Astrocyte of the hippocampus (primary cell): ENCODE measurements at regions not wholly inside any gene's neighbourhood (a gene's known extent, or its start where the extent isn't known, plus 50 kb on each side); places are given as distances from the start of the nearest gene placed in this dataset.
"Not testable (repeated sequence)": the region's sequence is repeated elsewhere in the genome, so short reads cannot be mapped to it uniquely, and the experiment has no call there.

Experiments used
- DNase-seq: peaks from one replicate; pipeline ENCODE4 v3.0.0; 2011; ENCODE audit warnings: low read depth, low spot score

DNA sequence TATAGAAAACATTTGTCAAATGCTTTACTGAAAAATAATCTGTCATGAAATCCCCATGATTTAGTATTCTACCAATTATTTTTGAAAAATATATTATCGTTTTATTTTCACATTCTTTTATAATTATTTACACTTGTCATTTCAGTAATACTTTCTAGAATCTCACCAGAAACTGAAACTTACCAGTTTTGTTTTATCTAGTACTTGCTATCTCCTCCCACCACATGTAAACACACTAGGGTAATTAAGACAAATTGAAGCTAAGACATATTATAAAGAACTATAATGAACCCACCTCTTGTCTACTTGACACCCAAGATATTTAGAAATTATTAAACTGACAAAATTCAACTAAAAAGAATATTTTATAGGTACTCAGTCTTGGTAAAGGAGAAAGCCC lies 51.5 kb upstream of the GRM3 start:
- DNase-seq: no peak

DNA sequence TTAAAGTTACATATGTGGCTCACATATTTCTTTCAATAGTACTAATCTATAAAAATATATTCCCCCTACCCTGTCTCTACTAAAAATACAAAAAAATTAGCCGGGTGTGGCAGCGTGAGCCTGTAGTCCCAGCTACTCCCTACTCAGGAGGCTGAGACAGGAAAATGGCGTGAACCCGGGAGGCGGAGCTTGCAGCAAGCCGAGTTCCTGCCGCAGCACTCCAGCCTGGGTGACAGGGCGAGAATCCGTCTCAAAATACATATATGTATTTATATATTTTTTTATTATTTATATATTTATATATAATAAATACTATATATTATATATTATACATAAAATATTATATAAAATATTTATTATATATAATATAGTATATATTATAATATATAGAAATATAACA lies 69.7 kb upstream of the GRM3 start:
- DNase-seq: no peak

DNA sequence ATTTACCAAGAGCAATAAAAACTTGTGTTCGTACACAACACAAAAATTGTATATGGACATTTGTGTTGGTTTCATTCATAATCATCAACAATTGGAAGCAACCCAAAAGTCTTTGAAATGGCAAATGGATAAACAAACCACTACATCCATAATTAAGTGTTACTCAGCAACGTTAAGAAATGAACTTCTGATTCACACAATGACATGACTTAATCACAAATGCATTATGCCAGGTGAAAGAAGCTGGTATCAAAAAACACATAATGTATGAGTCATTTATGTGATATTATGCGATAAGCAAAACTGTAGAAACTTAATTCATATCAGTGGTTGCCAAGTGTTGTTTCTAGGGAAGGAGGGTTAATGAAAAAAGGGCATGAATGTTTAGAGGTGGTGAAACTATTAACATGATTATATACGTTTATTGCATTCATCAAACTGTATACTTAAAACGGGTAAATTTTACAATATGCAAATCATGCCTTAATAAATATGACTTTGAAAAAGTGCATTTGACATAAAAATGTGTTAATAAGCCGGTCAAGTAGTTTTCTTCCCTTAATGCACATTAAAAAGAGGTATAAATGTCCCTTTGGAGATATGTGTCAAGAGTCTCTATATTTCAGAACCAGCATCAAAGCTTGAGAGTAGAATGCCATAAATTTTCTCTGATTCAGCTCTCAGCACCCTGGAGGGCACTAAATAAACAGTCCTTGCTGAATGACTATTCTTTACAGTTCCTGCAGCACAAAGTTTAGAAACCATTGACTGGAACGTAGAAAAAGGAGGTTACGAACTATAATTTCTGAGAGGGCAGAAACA lies 84.8 kb upstream of the GRM3 start:
- DNase-seq: peak; percentile 1

DNA sequence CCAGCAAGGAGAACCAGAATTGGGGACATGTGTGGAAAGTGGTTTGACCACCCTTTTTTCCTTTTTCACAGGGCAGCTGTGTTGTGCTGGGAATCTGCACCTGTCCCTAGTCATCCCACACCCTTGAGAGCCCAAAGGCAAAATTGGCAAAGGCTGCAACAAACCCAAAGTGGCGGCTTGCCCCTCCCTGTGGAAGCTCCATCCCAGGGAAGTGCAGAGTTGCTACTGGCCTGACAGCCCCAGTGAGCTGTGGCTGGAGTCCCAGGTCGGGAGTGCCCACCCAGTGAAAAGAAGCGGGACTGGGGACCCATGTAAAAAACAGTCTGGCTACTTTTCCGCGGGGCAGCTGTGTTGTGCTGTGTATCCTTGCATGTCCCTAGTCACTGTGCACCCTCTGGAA lies 109.1 kb upstream of the GRM3 start:
- DNase-seq: no peak

DNA sequence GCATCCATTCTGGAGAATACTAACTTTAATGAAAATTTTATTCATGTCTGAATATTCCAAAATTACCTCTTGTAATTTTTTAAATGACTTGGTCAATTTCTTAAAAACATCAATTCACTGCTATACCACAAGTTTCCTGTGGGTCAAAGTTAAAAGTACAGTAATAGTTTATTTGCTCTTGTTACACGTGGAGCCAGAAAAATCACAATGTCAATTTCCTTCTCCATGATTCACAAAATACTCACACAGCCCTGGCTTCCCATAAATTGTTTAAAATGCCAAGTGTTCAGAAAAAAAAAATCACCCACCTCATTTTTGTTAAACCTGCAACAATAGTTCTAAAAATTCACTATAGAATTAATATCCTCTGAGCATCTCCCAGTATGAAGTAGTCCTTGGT lies 139.5 kb upstream of the GRM3 start:
- DNase-seq: no peak

DNA sequence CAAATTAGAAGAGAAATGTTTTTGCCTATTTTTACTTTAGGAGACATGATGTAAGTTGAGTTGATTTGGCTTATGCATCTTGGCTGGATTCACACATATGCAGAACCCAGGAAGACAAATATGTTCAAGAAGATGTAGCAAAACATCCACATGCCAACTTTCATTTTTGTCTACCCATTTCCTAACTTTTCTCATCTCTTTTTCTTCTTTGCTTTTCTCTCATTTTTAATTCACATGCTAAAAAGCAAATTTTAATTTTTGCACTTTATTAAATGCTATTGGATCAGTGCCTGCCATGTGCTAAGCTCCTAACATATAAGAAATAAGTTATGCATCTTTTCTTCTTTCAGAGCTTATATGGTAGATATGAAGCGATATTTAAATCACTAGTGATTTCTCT lies 143.7 kb upstream of the GRM3 start:
- DNase-seq: no peak

DNA sequence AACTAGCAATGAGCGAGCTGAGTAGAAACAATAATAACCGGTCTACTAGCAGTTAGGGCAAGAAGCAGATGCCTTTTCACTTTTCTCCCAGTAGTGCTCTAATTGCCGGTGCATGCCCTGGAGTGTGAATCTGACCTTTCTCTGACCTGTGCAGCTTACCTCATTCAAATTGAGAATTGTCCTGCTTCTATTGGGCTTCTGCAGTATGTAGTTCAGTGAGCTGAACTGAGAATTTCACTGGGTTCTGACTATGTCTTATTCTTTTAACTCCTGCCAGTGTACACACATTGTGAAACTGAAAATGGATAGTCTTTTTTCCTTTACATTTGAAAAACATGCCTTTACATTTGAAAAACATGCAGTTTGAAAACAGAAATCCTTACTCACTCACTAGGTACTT lies 157.9 kb upstream of the GRM3 start:
- DNase-seq: no peak

DNA sequence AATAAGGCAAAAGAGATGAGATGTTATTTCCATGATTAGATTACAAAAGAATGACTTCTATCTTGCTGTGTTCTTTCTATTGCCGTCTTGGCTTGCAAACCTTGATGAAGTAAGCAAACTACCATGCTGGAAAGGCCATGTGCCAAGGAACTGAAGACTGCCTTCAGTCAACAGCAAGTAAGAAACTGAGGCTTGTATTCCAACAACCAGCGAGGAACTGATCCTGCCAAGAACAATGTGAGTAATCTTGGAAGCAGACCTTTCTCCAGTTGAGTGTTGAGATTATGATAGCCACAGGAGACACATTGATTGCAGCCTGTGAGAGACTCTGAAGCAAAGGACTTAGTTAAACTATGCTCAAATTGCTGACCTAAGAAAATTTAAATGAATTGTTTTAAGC lies 164.6 kb upstream of the GRM3 start:
- no peak for DNase-seq

- no peak for DNase-seq
Measured at GRCh38 chr7:86477343-86477935, 166.3 kb upstream of the GRM3 start.

DNA sequence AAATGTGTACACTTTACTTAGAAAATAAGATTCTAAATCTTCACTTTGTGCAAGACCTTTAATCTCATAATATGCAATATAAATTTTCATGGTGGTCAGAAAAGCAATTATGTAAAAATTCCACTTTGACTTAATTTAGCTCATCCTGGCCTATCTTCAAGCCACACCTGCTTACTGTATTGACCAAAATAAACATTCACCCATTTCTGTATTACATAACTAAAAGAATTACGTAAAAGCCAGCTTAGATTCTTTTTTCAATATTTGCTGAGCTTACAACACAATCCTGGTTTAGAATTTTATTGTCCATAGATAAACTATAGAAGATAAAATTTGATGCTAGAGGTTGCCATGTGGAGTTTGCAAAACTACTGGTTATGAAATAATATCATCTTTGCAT lies 172.9 kb upstream of the GRM3 start:
- no peak for DNase-seq

GRCh38 chr7:86469680-86470295 lies 173.9 kb upstream of the GRM3 start:
- DNase-seq: peak; percentile 79

DNA sequence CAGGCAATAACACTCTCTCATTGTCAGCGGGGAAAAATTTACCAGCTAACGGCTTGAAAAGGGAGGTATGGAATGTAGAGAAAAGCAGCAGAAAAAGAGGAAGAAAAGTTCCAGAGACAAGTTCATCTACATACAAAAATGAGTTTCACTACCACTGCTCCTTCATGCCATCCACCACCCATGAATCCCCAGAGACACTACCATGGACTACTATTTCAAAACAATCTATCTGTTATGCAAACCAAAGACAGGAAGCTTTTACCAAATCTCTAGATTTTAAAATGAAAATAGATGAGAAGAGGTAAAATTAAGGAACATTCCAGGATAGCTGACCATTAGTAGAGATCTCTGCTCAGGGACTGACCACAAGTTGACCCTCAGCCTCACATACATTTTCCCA lies 189.0 kb upstream of the GRM3 start:
- no peak for DNase-seq

- DNase-seq: no peak
Measured at GRCh38 chr7:86453454-86453853, 190.3 kb upstream of the GRM3 start.

GRCh38 chr7:86448856-86449255 lies 194.9 kb upstream of the GRM3 start:
- no peak for DNase-seq

- no peak for DNase-seq
Measured at GRCh38 chr7:86445285-86445684, 198.4 kb upstream of the GRM3 start.

- no peak for DNase-seq
Measured at GRCh38 chr7:86444245-86444644, 199.5 kb upstream of the GRM3 start.

- not testable (repeated sequence) for DNase-seq
Measured at GRCh38 chr7:86440420-86440819, 203.3 kb upstream of the GRM3 start.

DNA sequence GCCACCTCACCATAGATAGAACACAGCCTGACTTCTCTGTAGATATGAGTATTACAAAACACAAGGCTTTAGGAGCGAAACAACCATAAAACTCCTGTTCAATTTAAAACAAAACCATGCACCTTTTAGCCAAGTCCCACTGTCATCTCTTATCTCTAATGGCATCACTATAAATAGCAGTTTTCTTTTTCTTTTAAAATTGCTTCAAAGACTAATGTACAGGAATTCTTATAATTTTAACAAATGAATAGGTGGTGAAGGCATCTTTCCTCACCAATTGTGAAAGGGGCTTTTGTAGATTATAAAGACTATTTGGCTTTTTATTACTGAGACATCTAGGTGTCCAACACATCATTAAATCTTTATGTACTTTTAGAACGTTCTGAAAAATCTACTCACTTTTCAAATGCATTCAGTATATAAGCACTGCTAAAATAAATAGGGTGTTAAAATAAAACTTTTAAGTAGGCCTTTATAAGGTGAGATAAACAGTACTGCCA lies 205.7 kb upstream of the GRM3 start:
- DNase-seq: no peak

DNA sequence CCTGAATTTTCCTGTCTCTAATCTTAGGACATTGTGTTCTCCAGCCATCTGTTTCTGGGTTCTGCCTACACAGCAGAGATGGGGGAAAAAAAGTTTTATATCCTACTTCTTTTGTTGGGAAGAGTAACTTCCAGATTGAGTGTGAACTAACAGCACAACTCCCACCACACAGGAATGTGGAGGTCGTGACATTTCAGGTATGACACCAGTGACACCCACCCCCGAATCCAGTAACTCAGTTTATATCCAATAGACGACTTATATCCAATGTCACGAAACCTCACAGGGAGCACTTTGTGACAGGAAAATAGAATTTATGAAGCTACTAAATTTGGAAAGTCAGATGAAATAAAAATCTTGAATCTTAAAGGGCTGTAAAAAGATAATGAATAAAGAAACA lies 211.9 kb upstream of the GRM3 start:
- DNase-seq: no peak

DNA sequence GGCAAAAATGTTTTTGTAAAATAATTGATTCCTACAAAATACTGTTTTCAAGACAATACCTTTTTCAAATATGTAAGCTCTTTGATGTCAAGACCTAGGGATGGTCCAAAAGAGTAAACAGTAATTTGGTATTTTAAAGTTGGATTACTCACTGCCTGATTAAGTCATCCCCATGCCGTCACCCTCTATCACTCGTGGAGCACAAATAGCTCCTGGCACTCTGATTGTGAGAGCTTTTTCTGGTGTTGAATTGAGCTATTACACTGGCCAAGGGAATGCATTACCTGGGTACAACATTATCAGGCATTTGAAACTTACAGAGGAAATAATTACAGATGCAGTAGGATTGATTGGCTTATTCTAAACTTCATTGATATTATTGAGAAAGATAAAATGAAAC lies 231.9 kb upstream of the GRM3 start:
- peak; percentile 3 for DNase-seq

DNA sequence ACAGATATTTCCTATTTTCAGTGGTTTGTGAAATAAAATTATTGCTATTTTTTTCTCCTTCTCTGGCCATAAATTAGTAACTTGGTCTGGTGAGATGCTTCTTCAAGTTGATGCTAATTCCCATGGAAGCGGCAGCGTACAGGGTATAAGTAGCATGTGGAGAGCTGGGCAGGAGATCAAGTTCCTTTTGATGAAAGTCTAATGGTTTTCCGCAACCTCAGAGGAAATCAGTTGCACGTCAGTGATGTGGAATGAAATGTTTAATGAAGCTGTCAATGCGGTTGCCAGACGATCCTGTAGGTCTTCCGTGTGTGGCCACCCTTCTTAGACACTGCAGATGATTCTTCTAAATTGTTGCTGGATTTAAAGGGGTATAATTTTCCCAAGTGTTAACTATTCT lies 236.4 kb upstream of the GRM3 start:
- peak; percentile 60 for DNase-seq

GRCh38 chr7:86391813-86392212 lies 251.9 kb upstream of the GRM3 start:
- no peak for DNase-seq

DNA sequence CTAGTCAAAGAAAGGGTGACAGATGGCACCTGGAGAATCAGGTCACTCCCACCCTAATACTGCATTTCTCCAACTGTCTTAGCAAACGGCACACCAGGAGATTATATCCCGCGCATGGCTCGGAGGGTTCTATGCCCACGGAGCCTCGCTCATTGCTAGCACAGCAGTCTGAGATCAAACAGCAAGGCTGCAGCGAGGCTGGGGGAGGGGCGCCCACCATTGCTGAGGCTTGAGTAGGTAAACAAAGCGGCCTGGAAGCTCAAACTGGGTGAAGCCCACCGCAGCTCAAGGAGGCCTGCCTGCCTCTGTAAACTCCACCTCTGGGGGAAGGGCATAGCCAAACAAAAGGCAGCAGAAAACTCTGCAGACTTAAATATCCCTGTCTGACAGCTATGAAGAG lies 268.1 kb upstream of the GRM3 start:
- DNase-seq: not testable (repeated sequence)
